HEK293T (cell line): ENCODE measurements at regions not wholly inside any gene's neighbourhood (a gene's known extent, or its start where the extent isn't known, plus 50 kb on each side); places are given as distances from the start of the nearest gene placed in this dataset.

Experiments used
- FOXM1 ChIP-seq: fragments of 450-650 bp; IDR thresholded peaks from 2 replicates; pipeline ENCODE4 v1.6.1; 2017; ENCODE audit warnings: mild to moderate bottlenecking, borderline replicate concordance
- SP1 ChIP-seq: fragments of 450-650 bp; IDR thresholded peaks from 2 replicates; pipeline ENCODE4 v1.6.1; 2017

DNA sequence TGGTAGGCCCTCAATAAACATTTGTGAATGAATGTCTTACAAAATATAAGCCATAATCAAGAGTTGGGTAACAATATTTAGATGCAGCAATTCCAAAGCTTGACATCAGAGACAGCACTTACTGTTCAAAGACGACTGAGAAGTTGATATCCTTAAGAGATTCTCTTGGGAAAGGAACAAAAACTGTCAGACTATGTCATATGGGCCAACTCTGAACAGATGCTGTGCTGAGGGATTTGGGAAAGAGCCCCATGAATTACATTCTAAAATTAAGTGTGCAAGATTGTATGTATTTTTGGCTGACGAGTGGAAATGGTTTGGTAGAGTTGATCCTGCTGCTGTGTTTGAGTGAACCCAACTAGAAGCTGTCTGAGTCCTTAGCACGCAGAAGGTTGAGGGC lies 250.7 kb upstream of the LINC00305 start:
- TF ChIP-seq FOXM1 (no peak), SP1 (no peak)
